IPS-18c (cell line): ENCODE measurements at regions not wholly inside any gene's neighbourhood (a gene's known extent, or its start where the extent isn't known, plus 50 kb on each side); places are given as distances from the start of the nearest gene placed in this dataset.

Source experiments
- H3K4me3 ChIP-seq: 2 replicates; pipeline ENCODE4 v1.7.0; 2013; ENCODE audit warnings: low read depth, mild to moderate bottlenecking, low read length, moderate library complexity; ENCODE audit not compliant: insufficient read depth
- H3K9me3 ChIP-seq: one replicate; pipeline ENCODE4 v1.6.1; 2013; ENCODE audit warnings: mild to moderate bottlenecking, low read length, moderate library complexity; ENCODE audit not compliant: control insufficient read depth, insufficient read depth

GRCh38 chr10:131724891-131725580 is 175.8 kb upstream of the PPP2R2D start:
- Histone ChIP-seq H3K4me3 (no peak overlapping the region), H3K9me3 (no peaks in the 10 kb centered on the region)

- H3K4me3 ChIP-seq, result no peak overlapping the region
- H3K9me3 ChIP-seq, result no peaks in the 10 kb centered on the region
Measured at GRCh38 chr10:131725581-131726069, 175.2 kb upstream of the PPP2R2D start.

GRCh38 chr10:131726076-131726880 is 174.5 kb upstream of the PPP2R2D start:
- no peaks in the 10 kb centered on the region for H3K9me3 ChIP-seq
- H3K4me3 ChIP-seq, result no peak overlapping the region; the same call in 1 of the 2 replicates

- H3K9me3 ChIP-seq, result no peaks in the 10 kb centered on the region
- no peak overlapping the region for H3K4me3 ChIP-seq
Measured at GRCh38 chr10:131726967-131727366, 173.8 kb upstream of the PPP2R2D start.

- Histone ChIP-seq H3K9me3 (peaks cover 2% of the 10 kb centered on the region), H3K4me3 (no peak overlapping the region)
Measured at GRCh38 chr10:131727560-131727959, 173.2 kb upstream of the PPP2R2D start.

GRCh38 chr10:131728286-131729228 is 172.3 kb upstream of the PPP2R2D start:
- peaks cover 3% of the 10 kb centered on the region for H3K9me3 ChIP-seq
- no peak overlapping the region for H3K4me3 ChIP-seq

GRCh38 chr10:131729361-131729760 is 171.4 kb upstream of the PPP2R2D start:
- H3K4me3 ChIP-seq, result no peak overlapping the region
- peaks cover 4% of the 10 kb centered on the region for H3K9me3 ChIP-seq

- H3K4me3 ChIP-seq, result no peak overlapping the region
- peaks cover 4% of the 10 kb centered on the region for H3K9me3 ChIP-seq
Measured at GRCh38 chr10:131729938-131730660, 170.7 kb upstream of the PPP2R2D start.

- no peak overlapping the region for H3K4me3 ChIP-seq
Measured at GRCh38 chr10:131730771-131731497, 169.9 kb upstream of the PPP2R2D start.

GRCh38 chr10:131731780-131732630 is 168.8 kb upstream of the PPP2R2D start:
- Histone ChIP-seq H3K4me3 (no peak overlapping the region), H3K9me3 (peaks cover 4% of the 10 kb centered on the region)

More at GRCh38 chr10:131730771-131731497, 169.9 kb upstream of the PPP2R2D start:
- peaks cover 4% of the 10 kb centered on the region for H3K9me3 ChIP-seq

GRCh38 chr10:131732631-131733127 is 168.1 kb upstream of the PPP2R2D start:
- Histone ChIP-seq H3K9me3 (peaks cover 4% of the 10 kb centered on the region), H3K4me3 (no peak overlapping the region)

- H3K4me3 ChIP-seq, result no peak overlapping the region
- H3K9me3 ChIP-seq, result peaks cover 4% of the 10 kb centered on the region
Measured at GRCh38 chr10:131733596-131733995, 167.2 kb upstream of the PPP2R2D start.

GRCh38 chr10:131735577-131735976 is 165.2 kb upstream of the PPP2R2D start:
- peaks cover 4% of the 10 kb centered on the region for H3K9me3 ChIP-seq
- no peak overlapping the region for H3K4me3 ChIP-seq

- H3K9me3 ChIP-seq, result peaks cover 4% of the 10 kb centered on the region
- no peak overlapping the region for H3K4me3 ChIP-seq
Measured at GRCh38 chr10:131736321-131736980, 164.4 kb upstream of the PPP2R2D start.
